ENCODE measurements at regions not wholly inside any gene's neighbourhood (a gene's known extent, or its start where the extent isn't known, plus 50 kb on each side); places are given as distances from the start of the nearest gene placed in this dataset.
A peak's percentile ranks its signal among the peaks of the same experiment; 100 is the strongest.

DNA sequence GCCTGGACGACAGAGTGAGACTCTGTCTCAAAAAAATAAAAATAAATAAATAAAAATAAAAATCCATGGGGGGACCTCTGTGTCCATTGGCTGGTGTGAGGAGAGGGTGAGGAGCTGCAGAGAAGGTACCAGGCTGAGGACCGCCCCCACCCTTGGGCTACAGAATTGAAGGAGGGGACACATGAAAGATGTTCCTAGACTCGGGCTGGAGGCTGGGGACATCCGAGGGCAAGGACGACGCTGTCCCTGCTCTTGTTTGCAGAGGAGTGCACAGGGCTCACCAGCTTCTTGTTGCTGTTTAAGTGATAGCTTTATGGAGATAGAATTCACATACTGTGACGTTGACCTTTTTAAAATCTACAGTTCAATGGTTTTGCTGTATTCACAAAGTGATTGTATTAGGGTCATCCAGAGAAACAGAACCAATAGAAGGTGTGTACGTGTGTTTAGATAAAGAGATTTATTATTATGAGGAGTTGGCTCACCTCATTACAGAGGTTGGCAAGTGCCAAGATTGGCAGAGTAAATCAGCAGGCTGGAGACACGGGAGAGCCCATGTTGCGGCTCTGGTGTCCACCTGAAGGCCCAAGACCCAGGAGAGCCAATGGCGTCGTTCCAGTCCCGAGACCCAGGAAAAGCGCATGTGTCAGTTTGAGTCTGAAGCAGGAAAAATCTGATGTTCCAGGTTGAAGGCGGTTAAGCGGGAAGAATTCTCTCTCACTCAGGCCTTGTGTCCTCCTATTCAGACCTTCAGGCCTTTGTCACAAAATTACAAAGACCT, 320.7 kb downstream of the SEC14L1 start:
- H3K27ac ChIP-seq: peak overlapping the region; percentile 80

GRCh38 chr17:77462090-77462489, 321.3 kb downstream of the SEC14L1 start:
- TF ChIP-seq, protein P1, sequence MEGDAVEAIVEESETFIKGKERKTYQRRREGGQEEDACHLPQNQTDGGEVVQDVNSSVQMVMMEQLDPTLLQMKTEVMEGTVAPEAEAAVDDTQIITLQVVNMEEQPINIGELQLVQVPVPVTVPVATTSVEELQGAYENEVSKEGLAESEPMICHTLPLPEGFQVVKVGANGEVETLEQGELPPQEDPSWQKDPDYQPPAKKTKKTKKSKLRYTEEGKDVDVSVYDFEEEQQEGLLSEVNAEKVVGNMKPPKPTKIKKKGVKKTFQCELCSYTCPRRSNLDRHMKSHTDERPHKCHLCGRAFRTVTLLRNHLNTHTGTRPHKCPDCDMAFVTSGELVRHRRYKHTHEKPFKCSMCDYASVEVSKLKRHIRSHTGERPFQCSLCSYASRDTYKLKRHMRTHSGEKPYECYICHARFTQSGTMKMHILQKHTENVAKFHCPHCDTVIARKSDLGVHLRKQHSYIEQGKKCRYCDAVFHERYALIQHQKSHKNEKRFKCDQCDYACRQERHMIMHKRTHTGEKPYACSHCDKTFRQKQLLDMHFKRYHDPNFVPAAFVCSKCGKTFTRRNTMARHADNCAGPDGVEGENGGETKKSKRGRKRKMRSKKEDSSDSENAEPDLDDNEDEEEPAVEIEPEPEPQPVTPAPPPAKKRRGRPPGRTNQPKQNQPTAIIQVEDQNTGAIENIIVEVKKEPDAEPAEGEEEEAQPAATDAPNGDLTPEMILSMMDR (conservative IDR thresholded peaks at IDR 0.05): no peak
- H3K27ac ChIP-seq: peak overlapping the region; percentile 80

More for the DNA sequence above, 320.7 kb downstream of the SEC14L1 start:
- TF ChIP-seq, protein P1 (conservative IDR thresholded peaks at IDR 0.05): no peak

GRCh38 chr17:77462553-77463497, 322.1 kb downstream of the SEC14L1 start:
- TF ChIP-seq, protein P1 (conservative IDR thresholded peaks at IDR 0.05): no peak
- peak overlapping the region; percentile 80 for H3K27ac ChIP-seq

DNA sequence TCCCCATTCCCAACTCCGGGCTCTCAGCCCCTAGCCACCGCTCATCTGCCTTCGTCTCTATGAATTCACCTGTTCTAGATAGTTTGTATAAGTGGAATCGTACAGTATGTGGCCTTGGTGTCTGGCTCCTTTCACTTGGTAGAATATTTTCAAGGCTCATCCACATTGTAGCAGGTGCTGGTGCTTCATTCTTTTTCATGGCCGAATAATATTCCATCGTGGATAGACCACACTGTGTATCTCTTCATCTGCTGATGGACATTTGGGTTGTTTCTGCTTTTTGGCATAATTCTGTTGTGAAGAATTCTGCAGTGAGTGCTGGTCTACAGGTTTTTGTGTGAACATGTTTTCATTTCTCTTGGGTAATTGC, 324.2 kb downstream of the SEC14L1 start:
- TF ChIP-seq, protein P1 (conservative IDR thresholded peaks at IDR 0.05): no peak
- no peak overlapping the region for H3K27ac ChIP-seq

GRCh38 chr17:77465358-77466041, 324.7 kb downstream of the SEC14L1 start:
- H3K27ac ChIP-seq: peak overlapping the region; percentile 9; the same call in 1 of the 2 replicates
- TF ChIP-seq, protein P1 (conservative IDR thresholded peaks at IDR 0.05): no peak

- TF ChIP-seq, protein P1 (conservative IDR thresholded peaks at IDR 0.05): no peak
- H3K27ac ChIP-seq: no peak overlapping the region; the same call in 1 of the 2 replicates
Observed at GRCh38 chr17:77466140-77466539, 325.4 kb downstream of the SEC14L1 start.

Measured in VCaP (cell line).